Common myeloid progenitor, CD34-positive (primary cell): ENCODE measurements at regions not wholly inside any gene's neighbourhood (a gene's known extent, or its start where the extent isn't known, plus 50 kb on each side); places are given as distances from the start of the nearest gene placed in this dataset.
"Not testable (repeated sequence)": the region's sequence is repeated elsewhere in the genome, so short reads cannot be mapped to it uniquely, and the experiment has no call there.

Experiments used
- CTCF ChIA-PET: fragments of 350-600 bp; sonication (Branson Sonifier 250); formaldehyde crosslinking; loops from one replicate; lab custom pipeline; 2021; ENCODE audit warnings: antibody characterized with exemption; lab: Charles Lee
- POLR2A ChIA-PET: fragments of 350-600 bp; sonication (Branson Sonifier 250); formaldehyde crosslinking; loops from one replicate; lab custom pipeline; 2021; ENCODE audit warnings: antibody characterized with exemption; lab: Charles Lee
- DNase-seq, 3 donors: peaks; one replicate each; pipeline versions ENCODE4 v3.0.0 to v3.0.0-alpha.2; 2013
- H3K27ac ChIP-seq, 2 experiments: 1 replicate in 1 of 2; 2 replicates in 1 of 2; pipeline ENCODE4 v1.7.0; 2013; ENCODE audit warnings: inconsistent platforms in 2 of 2, low read length in 2 of 2, mild to moderate bottlenecking in 2 of 2, low read depth in 1 of 2, moderate library complexity in 1 of 2; ENCODE audit not compliant: severe bottlenecking in 2 of 2, insufficient read depth in 1 of 2, poor library complexity in 1 of 2
- H3K27me3 ChIP-seq, 5 experiments: replicated peaks in 2 of 5; 1 replicate in 3 of 5; 2 replicates in 2 of 5; pipeline versions ENCODE4 v1.6.1 to v1.7.0; 2013; ENCODE audit warnings: low read length in 4 of 5, mild to moderate bottlenecking in 2 of 5, moderate library complexity in 2 of 5, inconsistent platforms in 1 of 5; ENCODE audit not compliant: insufficient read depth in 5 of 5, control insufficient read depth in 4 of 5
- H3K36me3 ChIP-seq, 4 experiments: 1 replicate in 2 of 4; 2 replicates in 2 of 4; pipeline versions ENCODE4 v1.6.1 to v1.7.0; 2013; ENCODE audit warnings: low read length in 3 of 4, control low read depth in 1 of 4, mild to moderate bottlenecking in 1 of 4; ENCODE audit not compliant: control insufficient read depth in 4 of 4, insufficient read depth in 4 of 4
- H3K4me1 ChIP-seq, 4 experiments: 1 replicate in 3 of 4; 2 replicates in 1 of 4; pipeline versions ENCODE4 v1.6.1 to v1.7.1; 2013; ENCODE audit warnings: low read length in 3 of 4, mild to moderate bottlenecking in 3 of 4, control low read depth in 1 of 4, inconsistent platforms in 1 of 4, moderate library complexity in 1 of 4; ENCODE audit not compliant: control insufficient read depth in 4 of 4, insufficient read depth in 4 of 4; ENCODE audit errors: control extremely low read depth in 1 of 4
- H3K4me3 ChIP-seq, 7 experiments: 1 replicate in 4 of 7; 2 replicates in 3 of 7; pipeline versions ENCODE4 v1.5.1 to v1.7.0; 2013; ENCODE audit warnings: mild to moderate bottlenecking in 7 of 7, low read length in 6 of 7, moderate library complexity in 6 of 7, inconsistent platforms in 2 of 7, low read depth in 2 of 7, control low read depth in 1 of 7; ENCODE audit not compliant: insufficient read depth in 4 of 7, control insufficient read depth in 1 of 7; ENCODE audit errors: extremely low read depth in 1 of 7
- H3K9me3 ChIP-seq, 5 experiments: 1 replicate in 4 of 5; 2 replicates in 1 of 5; pipeline versions ENCODE4 v1.6.1 to v1.7.1; 2013; ENCODE audit warnings: low read length in 4 of 5, mild to moderate bottlenecking in 2 of 5, inconsistent platforms in 1 of 5, low read depth in 1 of 5, moderate library complexity in 1 of 5; ENCODE audit not compliant: control insufficient read depth in 4 of 5, insufficient read depth in 2 of 5; ENCODE audit errors: control extremely low read depth in 1 of 5
- WGBS: methylation state at CpG from one replicate; pipeline ENCODE4 v1.1.5; 2013; ENCODE audit not compliant: insufficient coverage; 5-methylcytosine and 5-hydroxymethylcytosine counted together

- H3K4me1 ChIP-seq, H3K27me3 ChIP-seq, H3K27ac ChIP-seq, H3K4me3 ChIP-seq, H3K9me3 ChIP-seq, H3K36me3 ChIP-seq, DNase-seq, CTCF ChIA-PET, POLR2A ChIA-PET: not testable (repeated sequence)
- WGBS, result 100% methylated on average over 1 of the region's 4 CpGs
Measured at GRCh38 chr1:25171013-25171412, 61.3 kb downstream of the SYF2 start.

GRCh38 chr1:25170439-25170838 is 61.9 kb downstream of the SYF2 start:
- no peak for DNase-seq
- ChIA-PET CTCF (interaction anchor here (1.0 kb wide), 1 partner anchor 27 kb away, joined by 3 read pairs; no protein-coding TSS in a partner anchor), POLR2A (no interaction called here)
- no peaks in the 10 kb centered on the region for H3K4me1 ChIP-seq
- WGBS, result 100% methylated on average over 3 of the region's 6 CpGs
- H3K27me3 ChIP-seq, result no peaks in the 10 kb centered on the region
- no peaks in the 10 kb centered on the region for H3K36me3 ChIP-seq
- peaks cover 0 to 5% (median 2%) of the 10 kb centered on the region in 5 experiments for H3K9me3 ChIP-seq
- H3K27ac ChIP-seq, result no peak overlapping the region
- no peak overlapping the region for H3K4me3 ChIP-seq

GRCh38 chr1:25169610-25170009 is 62.7 kb downstream of the SYF2 start:
- H3K27ac ChIP-seq, result no peak overlapping the region
- H3K9me3 ChIP-seq, result peaks cover 0 to 7% (median 2%) of the 10 kb centered on the region in 5 experiments
- CTCF ChIA-PET, result interaction anchor here (1.0 kb wide), 1 partner anchor 28 kb away, joined by 3 read pairs; no protein-coding TSS in a partner anchor
- H3K27me3 ChIP-seq, result no peaks in the 10 kb centered on the region
- no peak overlapping the region for H3K4me3 ChIP-seq
- 94% methylated on average over 8 of the region's 8 CpGs for WGBS
- no peak for DNase-seq
- POLR2A ChIA-PET, result no interaction called here
- H3K4me1 ChIP-seq, result no peaks in the 10 kb centered on the region
- no peaks in the 10 kb centered on the region for H3K36me3 ChIP-seq

GRCh38 chr1:25169168-25169567 is 63.1 kb downstream of the SYF2 start:
- WGBS, result no CpG with 5 or more reads among the region's 2 CpGs
- no peaks in the 10 kb centered on the region for H3K36me3 ChIP-seq
- DNase-seq, result no peak
- no peaks in the 10 kb centered on the region for H3K27me3 ChIP-seq
- CTCF ChIA-PET, result no interaction called here
- H3K4me1 ChIP-seq, result no peaks in the 10 kb centered on the region
- POLR2A ChIA-PET, result no interaction called here
- H3K4me3 ChIP-seq, result no peak overlapping the region
- peaks cover 0 to 7% (median 2%) of the 10 kb centered on the region in 5 experiments for H3K9me3 ChIP-seq
- no peak overlapping the region for H3K27ac ChIP-seq

- H3K4me3 ChIP-seq, result no peak overlapping the region
- no peak overlapping the region for H3K27ac ChIP-seq
- H3K36me3 ChIP-seq, result no peaks in the 10 kb centered on the region
- no peaks in the 10 kb centered on the region for H3K27me3 ChIP-seq
- ChIA-PET CTCF (interaction anchor here (0.8 kb wide), 1 partner anchor 43 kb away, joined by 3 read pairs; no protein-coding TSS in a partner anchor), POLR2A (no interaction called here)
- peaks cover 0 to 7% (median 3%) of the 10 kb centered on the region in 5 experiments for H3K9me3 ChIP-seq
- 97% methylated on average over 10 of the region's 11 CpGs for WGBS
- no peaks in the 10 kb centered on the region for H3K4me1 ChIP-seq
- DNase-seq, result no peak
Measured at GRCh38 chr1:25168193-25169071, 63.9 kb downstream of the SYF2 start.

- Histone ChIP-seq H3K9me3 (peaks cover 0 to 7% (median 3%) of the 10 kb centered on the region in 5 experiments), H3K27me3 (no peaks in the 10 kb centered on the region), H3K36me3 (no peaks in the 10 kb centered on the region), H3K4me1 (no peaks in the 10 kb centered on the region), H3K27ac (no peak overlapping the region), H3K4me3 (no peak overlapping the region)
- ChIA-PET POLR2A (no interaction called here), CTCF (interaction anchor here (0.8 kb wide), 1 partner anchor 42 kb away, joined by 3 read pairs; no protein-coding TSS in a partner anchor)
- WGBS, result 91% methylated on average over 12 of the region's 17 CpGs
- no peak for DNase-seq
Measured at GRCh38 chr1:25167269-25168192, 64.8 kb downstream of the SYF2 start.
